GM18517 (cell line): ENCODE measurements at regions not wholly inside any gene's neighbourhood (a gene's known extent, or its start where the extent isn't known, plus 50 kb on each side); places are given as distances from the start of the nearest gene placed in this dataset.
"Not testable (repeated sequence)": the region's sequence is repeated elsewhere in the genome, so short reads cannot be mapped to it uniquely, and the experiment has no call there.

ENCODE experiments used
- ATAC-seq: cut with Tn5 transposase; IDR thresholded peaks from one replicate; pipeline ENCODE4 v1.9.1; 2021; ENCODE audit warnings: mild to moderate bottlenecking, moderate library complexity; ENCODE audit not compliant: unreplicated experiment

DNA sequence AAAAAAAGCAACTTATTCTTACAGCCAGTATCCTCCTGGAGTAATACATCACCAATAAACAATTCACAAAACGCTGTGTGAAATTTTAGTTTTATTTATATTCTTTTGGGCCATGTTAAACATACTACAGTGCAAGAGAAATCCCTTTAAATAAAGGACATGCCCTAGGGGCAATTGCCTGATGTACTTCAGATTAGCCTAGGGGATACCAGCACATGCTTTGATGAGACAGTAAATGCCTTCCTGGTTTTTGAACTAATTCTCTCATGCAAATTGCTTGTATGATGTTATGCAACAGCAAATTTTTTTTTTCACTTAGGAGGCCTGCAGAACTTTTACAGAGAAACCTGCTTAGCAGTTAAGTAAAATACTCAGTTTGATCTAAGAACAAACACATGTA is 711.9 kb upstream of the FRG1 start:
- ATAC-seq: no peak

GRCh38 chr4:189232274-189232673 is 708.4 kb upstream of the FRG1 start:
- no peak for ATAC-seq

GRCh38 chr4:189233754-189234153 is 706.9 kb upstream of the FRG1 start:
- not testable (repeated sequence) for ATAC-seq

- ATAC-seq: not testable (repeated sequence)
These were observed 705.7 kb upstream of the FRG1 start for GRCh38 chr4:189234948-189235347.

GRCh38 chr4:189235599-189235998 is 705.1 kb upstream of the FRG1 start:
- no peak for ATAC-seq

- not testable (repeated sequence) for ATAC-seq
These were observed 704.4 kb upstream of the FRG1 start for GRCh38 chr4:189236321-189236720.

GRCh38 chr4:189237340-189237739 is 703.3 kb upstream of the FRG1 start:
- no peak for ATAC-seq

GRCh38 chr4:189255636-189256035 is 685.0 kb upstream of the FRG1 start:
- ATAC-seq: no peak

- ATAC-seq: no peak
These were observed 679.2 kb upstream of the FRG1 start for GRCh38 chr4:189261475-189261874.

DNA sequence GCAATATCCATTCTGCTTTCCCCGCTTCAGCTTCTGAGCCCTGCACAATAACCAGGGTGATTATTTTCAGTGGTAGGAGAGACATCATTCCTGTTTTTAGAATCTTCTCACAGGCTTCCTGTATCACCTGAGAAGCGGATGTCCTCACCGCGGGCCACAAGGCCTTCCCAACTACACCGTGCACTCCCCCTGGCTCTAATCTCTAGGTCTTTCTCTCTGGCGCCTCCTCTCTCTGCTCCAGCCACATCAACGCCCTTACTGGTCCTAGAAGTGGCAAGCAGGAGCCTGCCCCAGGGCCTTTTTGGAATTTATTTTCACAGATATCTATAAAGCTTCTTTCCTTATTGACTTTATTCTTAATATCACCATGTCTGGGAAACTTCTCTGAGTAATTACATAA is 675.2 kb upstream of the FRG1 start:
- no peak for ATAC-seq

GRCh38 chr4:189267312-189267965 is 673.2 kb upstream of the FRG1 start:
- no peak for ATAC-seq

DNA sequence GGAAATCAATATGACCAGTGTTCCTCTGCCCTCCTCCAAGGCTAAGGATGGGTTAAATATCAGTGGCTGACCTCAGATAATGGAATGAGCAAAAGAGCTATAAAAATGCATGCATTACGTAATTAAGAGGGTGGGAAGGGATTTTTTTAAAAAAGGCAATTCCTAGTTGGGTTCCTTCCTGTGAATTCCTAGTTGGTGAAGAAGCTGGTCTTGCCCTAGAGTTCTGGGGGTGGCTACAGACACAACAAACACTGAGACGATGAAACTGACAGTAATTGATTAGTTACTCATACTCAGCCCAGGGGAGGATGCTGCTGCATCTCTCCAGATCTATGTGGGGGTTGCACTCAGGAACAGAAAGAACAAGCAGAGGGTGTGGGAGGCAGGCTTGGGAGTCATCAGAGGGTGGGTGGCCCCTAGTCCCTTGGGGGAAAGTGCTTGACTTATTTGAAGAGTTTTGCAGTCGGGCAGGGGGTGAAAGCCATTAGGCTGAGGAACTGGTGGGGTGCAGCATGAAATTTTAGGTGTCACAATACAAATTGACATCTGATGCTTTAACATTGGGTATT is 662.0 kb upstream of the FRG1 start:
- no peak for ATAC-seq

DNA sequence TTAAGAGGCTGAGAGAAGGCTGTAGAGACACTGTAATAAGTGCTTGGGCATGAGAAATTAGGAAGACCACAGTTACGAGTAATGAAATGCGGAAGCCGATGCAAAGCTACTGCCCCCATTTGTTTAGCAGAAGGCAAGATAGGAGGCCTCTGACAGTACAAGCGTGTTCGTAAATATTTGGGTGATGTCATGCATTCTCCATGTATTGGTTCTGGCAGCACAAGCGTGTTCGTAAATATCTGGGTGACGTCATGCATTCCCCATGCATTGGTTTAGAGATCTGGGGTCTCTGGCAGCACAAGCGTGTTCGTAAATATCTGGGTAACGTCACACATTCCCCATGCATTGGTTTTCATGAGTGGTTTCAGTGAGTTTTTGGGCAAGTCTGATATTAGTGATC is 661.5 kb upstream of the FRG1 start:
- ATAC-seq: no peak

DNA sequence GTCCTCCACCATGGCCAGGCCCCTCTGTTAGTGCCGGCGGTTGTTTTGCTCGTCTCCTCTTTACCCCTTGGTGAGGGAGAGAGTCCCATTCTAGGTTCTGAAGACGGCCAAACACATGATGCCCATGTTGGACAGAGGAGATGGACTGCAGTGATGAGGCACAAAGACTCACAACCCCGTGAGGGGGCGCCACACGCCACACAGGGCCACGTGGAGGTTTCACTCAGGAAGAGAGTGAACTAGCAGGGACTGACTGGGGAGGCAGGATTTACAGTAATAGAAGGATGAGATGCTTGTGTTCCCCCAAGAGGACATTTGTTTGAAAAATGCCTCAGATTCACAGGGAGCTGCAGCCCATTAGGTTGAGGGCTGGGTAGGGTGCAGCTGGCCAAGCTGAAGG is 655.3 kb upstream of the FRG1 start:
- no peak for ATAC-seq

DNA sequence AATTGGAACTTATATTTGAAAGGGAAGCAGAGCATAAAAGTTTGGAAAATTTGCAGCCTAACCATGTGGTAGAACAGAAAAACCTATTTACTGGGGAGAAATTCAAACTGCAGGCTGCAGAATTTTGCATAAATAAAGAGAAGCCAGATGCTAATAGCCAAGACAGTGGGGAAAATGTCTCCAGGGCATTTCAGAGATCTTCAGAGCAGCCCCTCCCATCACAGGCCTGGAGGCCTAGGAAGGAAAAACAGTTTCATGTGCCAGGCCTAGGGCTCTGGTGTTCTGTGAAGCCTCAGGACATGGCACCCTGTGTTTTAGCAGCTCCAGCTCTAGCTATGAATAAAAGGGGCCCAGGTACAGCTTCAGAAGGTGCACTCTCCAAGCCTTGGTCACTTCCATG is 648.7 kb upstream of the FRG1 start:
- ATAC-seq: no peak

- no peak for ATAC-seq
These were observed 647.2 kb upstream of the FRG1 start for GRCh38 chr4:189293459-189293858.

GRCh38 chr4:189294574-189294973 is 646.1 kb upstream of the FRG1 start:
- ATAC-seq: no peak

DNA sequence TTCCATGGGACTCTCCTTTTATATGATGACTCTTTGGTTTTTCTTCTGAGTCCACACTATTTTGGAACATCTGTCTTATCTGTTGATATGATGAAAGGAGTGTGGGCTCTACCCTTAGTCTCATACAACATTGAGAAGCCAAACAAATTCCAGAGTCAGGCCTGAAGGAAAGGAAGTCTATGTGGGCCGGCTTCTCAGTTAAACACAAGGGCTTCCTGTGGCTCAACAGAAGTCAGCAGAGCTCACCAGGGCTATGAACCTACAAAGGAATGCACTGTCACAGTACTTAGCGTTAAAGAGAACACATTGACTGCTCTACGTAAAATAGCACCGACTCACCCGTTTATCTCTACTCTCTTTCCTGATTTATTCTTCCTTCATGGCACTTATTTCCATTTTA is 641.0 kb upstream of the FRG1 start:
- no peak for ATAC-seq

- ATAC-seq: no peak
These were observed 639.0 kb upstream of the FRG1 start for GRCh38 chr4:189301692-189302091.

GRCh38 chr4:189302719-189303118 is 638.0 kb upstream of the FRG1 start:
- ATAC-seq: no peak

- ATAC-seq: no peak
These were observed 636.5 kb upstream of the FRG1 start for GRCh38 chr4:189304167-189304566.

DNA sequence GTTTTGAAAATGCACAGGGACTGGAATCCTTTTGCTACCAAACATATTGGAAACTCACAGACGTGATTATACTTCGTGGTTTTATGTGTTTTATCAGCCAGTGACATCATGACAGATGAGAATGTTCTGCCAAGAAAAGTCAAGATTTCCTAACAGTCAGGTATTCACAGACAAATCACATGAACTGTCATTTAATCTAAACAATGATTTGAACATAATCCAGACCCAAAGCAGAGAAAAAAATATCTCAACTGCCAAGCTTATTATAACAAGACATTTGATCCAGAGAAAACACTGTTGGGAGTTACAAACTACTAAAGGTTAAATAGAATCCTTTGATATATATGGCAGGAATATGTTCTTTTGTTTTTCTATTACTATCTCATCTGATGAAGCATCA is 635.9 kb upstream of the FRG1 start:
- no peak for ATAC-seq

- ATAC-seq: no peak
These were observed 635.2 kb upstream of the FRG1 start for GRCh38 chr4:189305500-189305899.
